Bronchial epithelial cell (primary cell): ENCODE measurements at regions not wholly inside any gene's neighbourhood (a gene's known extent, or its start where the extent isn't known, plus 50 kb on each side); places are given as distances from the start of the nearest gene placed in this dataset.

ENCODE experiments used
- DNase-seq: peaks from one replicate; pipeline ENCODE4 v3.0.0-alpha.2; 2010; ENCODE audit warnings: low read depth
- FAIRE-seq: peaks from 2 replicates; lab custom pipeline; 2011; peaks lifted over from hg19 to GRCh38; lab: Jason Lieb, UNC
- H3K27me3 ChIP-seq: 2 replicates; pipeline ENCODE4 v1.5.1; 2011; ENCODE audit warnings: low read length; ENCODE audit not compliant: control insufficient read depth, insufficient read depth
- H3K36me3 ChIP-seq: 2 replicates; pipeline ENCODE4 v1.5.1; 2011; ENCODE audit warnings: low read length; ENCODE audit not compliant: control insufficient read depth, insufficient read depth
- H3K4me3 ChIP-seq: 2 replicates; pipeline ENCODE4 v1.5.1; 2011; ENCODE audit warnings: mild to moderate bottlenecking, low read depth, low read length, control low read depth
- TF ChIP-seq, protein P1 (sequence below): IDR thresholded peaks from 2 replicates; pipeline ENCODE4 v1.5.1; 2011; ENCODE audit warnings: mild to moderate bottlenecking, moderate library complexity, low read length, control low read depth, inconsistent platforms; ENCODE audit not compliant: insufficient read depth, severe bottlenecking

DNA sequence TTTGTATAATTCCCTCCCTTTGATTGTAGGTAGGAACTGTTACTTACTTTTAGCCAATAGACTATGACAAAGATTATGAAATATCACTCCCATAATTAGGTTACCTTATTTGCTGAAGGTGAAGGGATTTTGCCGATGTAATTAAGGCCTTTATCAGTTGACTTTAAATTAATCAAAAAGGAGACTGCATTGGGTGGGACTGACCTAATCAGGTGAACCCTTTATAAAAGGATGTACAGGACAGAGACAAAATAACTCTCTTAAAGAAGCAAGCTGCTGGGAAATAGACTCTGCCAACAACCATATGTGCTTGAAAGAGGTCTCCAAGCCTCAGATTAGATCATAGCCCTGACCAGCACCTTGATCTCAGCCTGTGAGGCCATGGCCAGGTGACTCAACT, 167.6 kb downstream of the SOX3 start:
- H3K27me3 ChIP-seq, result no peaks in the 10 kb centered on the region
- DNase-seq (no peak), FAIRE-seq (no peak)
- no peaks in the 10 kb centered on the region for H3K36me3 ChIP-seq
- TF ChIP-seq, protein P1, sequence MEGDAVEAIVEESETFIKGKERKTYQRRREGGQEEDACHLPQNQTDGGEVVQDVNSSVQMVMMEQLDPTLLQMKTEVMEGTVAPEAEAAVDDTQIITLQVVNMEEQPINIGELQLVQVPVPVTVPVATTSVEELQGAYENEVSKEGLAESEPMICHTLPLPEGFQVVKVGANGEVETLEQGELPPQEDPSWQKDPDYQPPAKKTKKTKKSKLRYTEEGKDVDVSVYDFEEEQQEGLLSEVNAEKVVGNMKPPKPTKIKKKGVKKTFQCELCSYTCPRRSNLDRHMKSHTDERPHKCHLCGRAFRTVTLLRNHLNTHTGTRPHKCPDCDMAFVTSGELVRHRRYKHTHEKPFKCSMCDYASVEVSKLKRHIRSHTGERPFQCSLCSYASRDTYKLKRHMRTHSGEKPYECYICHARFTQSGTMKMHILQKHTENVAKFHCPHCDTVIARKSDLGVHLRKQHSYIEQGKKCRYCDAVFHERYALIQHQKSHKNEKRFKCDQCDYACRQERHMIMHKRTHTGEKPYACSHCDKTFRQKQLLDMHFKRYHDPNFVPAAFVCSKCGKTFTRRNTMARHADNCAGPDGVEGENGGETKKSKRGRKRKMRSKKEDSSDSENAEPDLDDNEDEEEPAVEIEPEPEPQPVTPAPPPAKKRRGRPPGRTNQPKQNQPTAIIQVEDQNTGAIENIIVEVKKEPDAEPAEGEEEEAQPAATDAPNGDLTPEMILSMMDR, result no peak
- no peak overlapping the region for H3K4me3 ChIP-seq

GRCh38 chrX:140318296-140318695, 186.6 kb downstream of the SOX3 start:
- no peaks in the 10 kb centered on the region for H3K27me3 ChIP-seq
- no peak for FAIRE-seq
- TF ChIP-seq, protein P1, result no peak
- H3K36me3 ChIP-seq, result no peaks in the 10 kb centered on the region
- no peak overlapping the region for H3K4me3 ChIP-seq
- DNase-seq, result peak; percentile 38

DNA sequence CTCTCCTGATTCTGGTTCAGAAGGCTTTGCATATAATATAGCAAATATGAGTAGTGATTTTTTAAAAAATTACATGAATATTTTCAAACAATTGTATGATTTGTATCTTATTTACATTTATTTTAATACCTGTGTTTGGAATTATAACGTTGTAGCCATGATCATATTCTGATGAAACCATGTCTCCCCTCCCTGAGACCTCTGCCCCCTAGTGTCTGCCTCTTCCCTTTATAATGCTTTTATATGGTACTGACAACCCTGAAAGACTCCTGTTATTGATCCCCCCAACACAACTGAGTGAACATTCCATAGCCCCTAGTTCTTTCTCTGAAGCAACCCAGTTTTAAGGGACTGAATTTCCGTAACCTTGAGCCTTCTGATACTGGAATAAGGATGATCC, 187.4 kb downstream of the SOX3 start:
- DNase-seq (no peak), FAIRE-seq (no peak)
- Histone ChIP-seq H3K27me3 (no peaks in the 10 kb centered on the region), H3K4me3 (no peak overlapping the region), H3K36me3 (no peaks in the 10 kb centered on the region)
- TF ChIP-seq, protein P1, result no peak

DNA sequence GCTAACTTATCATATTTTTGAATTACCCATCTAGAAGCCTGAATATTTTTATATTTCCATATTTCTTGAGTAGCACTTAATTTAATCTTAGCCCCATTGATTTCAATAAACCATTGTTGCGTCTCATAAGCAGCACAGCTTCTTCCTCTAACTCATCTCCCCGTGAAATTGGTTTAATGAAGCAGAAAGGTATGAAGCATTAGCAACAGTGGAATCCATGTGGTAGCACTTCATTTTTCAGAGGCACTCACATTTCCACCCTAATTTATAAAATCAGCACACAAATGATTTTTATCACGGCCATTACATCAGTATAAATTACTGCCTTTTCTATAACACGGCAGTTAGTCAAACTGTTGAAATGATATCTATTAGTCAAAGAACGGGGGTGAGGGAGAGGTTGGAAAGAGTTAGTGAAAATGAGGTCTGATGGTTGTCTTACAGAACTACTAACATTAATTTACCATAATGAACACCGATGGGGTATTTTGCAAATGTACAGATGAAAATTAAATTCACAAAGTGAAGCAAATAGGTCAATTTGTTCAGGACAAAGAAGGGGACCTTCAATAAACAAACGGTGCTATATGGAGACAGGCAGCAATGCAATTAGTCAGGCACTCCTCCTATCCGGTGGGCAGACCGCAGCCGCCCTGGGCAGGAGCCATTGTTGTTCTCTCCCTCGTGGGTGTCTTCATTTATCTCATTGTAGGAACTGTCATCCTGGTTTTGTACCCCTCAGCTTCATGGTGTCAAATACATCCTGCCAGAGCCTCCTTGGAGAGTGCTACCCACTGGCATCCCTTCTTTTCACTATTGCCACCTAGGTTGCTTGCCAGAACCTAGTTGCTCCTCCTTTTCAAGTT, 205.7 kb downstream of the SOX3 start:
- H3K4me3 ChIP-seq, result no peak overlapping the region
- TF ChIP-seq, protein P1, result no peak
- DNase-seq (no peak), FAIRE-seq (no peak)
- H3K27me3 ChIP-seq, result no peaks in the 10 kb centered on the region
- no peaks in the 10 kb centered on the region for H3K36me3 ChIP-seq

- Histone ChIP-seq H3K27me3 (no peaks in the 10 kb centered on the region), H3K4me3 (no peak overlapping the region), H3K36me3 (no peaks in the 10 kb centered on the region)
- FAIRE-seq (no peak), DNase-seq (no peak)
- TF ChIP-seq, protein P1, result no peak
These were observed 207.6 kb downstream of the SOX3 start for GRCh38 chrX:140297273-140297672.
